Keratinocyte (primary cell): ENCODE measurements at regions not wholly inside any gene's neighbourhood (a gene's known extent, or its start where the extent isn't known, plus 50 kb on each side); places are given as distances from the start of the nearest gene placed in this dataset.

Source experiments
- DNase-seq: peaks from one replicate; pipeline ENCODE4 v3.0.0-alpha.2; 2011; ENCODE audit warnings: low read depth, missing footprints, low spot score
- FAIRE-seq: peaks from 2 replicates; lab custom pipeline; 2011; peaks lifted over from hg19 to GRCh38; lab: Jason Lieb, UNC
- H2AFZ ChIP-seq: 2 replicates; pipeline ENCODE4 v1.6.0; 2012; ENCODE audit warnings: low read length, control low read depth, inconsistent platforms; ENCODE audit not compliant: control insufficient read depth
- H3K27ac ChIP-seq: 2 replicates; pipeline ENCODE4 v1.5.1; 2011; ENCODE audit warnings: low read length; ENCODE audit not compliant: control insufficient read depth, insufficient read depth
- H3K27me3 ChIP-seq: 3 replicates; pipeline ENCODE4 v1.6.0; 2011; ENCODE audit warnings: low read length; ENCODE audit not compliant: control insufficient read depth, insufficient read depth; ENCODE audit errors: extremely low read depth
- H3K36me3 ChIP-seq, 2 experiments: 2 replicates in 1 of 2; 3 replicates in 1 of 2; pipeline ENCODE4 v1.5.1; 2011; ENCODE audit warnings: low read length in 2 of 2, mild to moderate bottlenecking in 1 of 2; ENCODE audit not compliant: control insufficient read depth in 2 of 2, insufficient read depth in 2 of 2; ENCODE audit errors: extremely low read depth in 1 of 2
- H3K4me1 ChIP-seq: 3 replicates; pipeline ENCODE4 v1.5.1; 2011; ENCODE audit warnings: low read length; ENCODE audit not compliant: control insufficient read depth, insufficient read depth; ENCODE audit errors: extremely low read depth
- H3K4me2 ChIP-seq: 3 replicates; pipeline ENCODE4 v1.6.0; 2011; ENCODE audit warnings: low read depth, low read length; ENCODE audit not compliant: control insufficient read depth, insufficient read depth; ENCODE audit errors: extremely low read depth
- H3K4me3 ChIP-seq, 3 experiments: fragments of 200-600 bp in 1 of 3; sonication (generic) in 1 of 3; 2 replicates in 2 of 3; 3 replicates in 1 of 3; pipeline ENCODE4 v1.5.1; 2011 to 2016; ENCODE audit warnings: low read length in 3 of 3, mild to moderate bottlenecking in 3 of 3, control low read depth in 2 of 3, inconsistent platforms in 1 of 3, low read depth in 1 of 3, mixed read lengths in 1 of 3, mixed run types in 1 of 3, moderate library complexity in 1 of 3; ENCODE audit not compliant: control insufficient read depth in 2 of 3, insufficient read depth in 2 of 3; ENCODE audit errors: extremely low read depth in 1 of 3
- H3K79me2 ChIP-seq: 2 replicates; pipeline ENCODE4 v1.6.0; 2012; ENCODE audit warnings: low read length; ENCODE audit not compliant: control insufficient read depth, insufficient read depth
- H3K9ac ChIP-seq: 3 replicates; pipeline ENCODE4 v1.6.0; 2011; ENCODE audit warnings: low read length; ENCODE audit not compliant: control insufficient read depth, insufficient read depth; ENCODE audit errors: extremely low read depth
- H3K9me1 ChIP-seq: 3 replicates; pipeline ENCODE4 v1.6.0; 2011; ENCODE audit warnings: low read length; ENCODE audit not compliant: control insufficient read depth, insufficient read depth; ENCODE audit errors: extremely low read depth
- H3K9me3 ChIP-seq: 2 replicates; pipeline ENCODE4 v1.5.1; 2012; ENCODE audit warnings: low read depth, low read length; ENCODE audit not compliant: control insufficient read depth
- H4K20me1 ChIP-seq: 3 replicates; pipeline ENCODE4 v1.6.0; 2011; ENCODE audit warnings: low read length; ENCODE audit not compliant: control insufficient read depth, insufficient read depth; ENCODE audit errors: extremely low read depth
- EZH2 ChIP-seq: IDR thresholded peaks from one replicate; pipeline ENCODE4 v1.6.1; 2012; ENCODE audit warnings: inconsistent platforms, mild to moderate bottlenecking, low read length, moderate library complexity
- dilution Hi-C: fragments of 300-500 bp; cut with MboI; formaldehyde crosslinking; loops from one replicate; pipeline ENCODE4 v1.7.0; 2020; ENCODE audit warnings: low sequenced_read_pairs; ENCODE audit not compliant: extremely low pct_ligation_motif_present
- TF ChIP-seq, protein P1 (sequence below), 3 experiments: IDR thresholded peaks in 1 of 3; conservative IDR thresholded peaks in 1 of 3; optimal IDR thresholded peaks in 1 of 3; 2 replicates in 2 of 3; 3 replicates in 1 of 3; pipeline versions ENCODE3 to v1.5.1; 2011; ENCODE audit warnings: low read length in 3 of 3, mild to moderate bottlenecking in 3 of 3, moderate library complexity in 2 of 3, control low read depth in 1 of 3, inconsistent platforms in 1 of 3; ENCODE audit not compliant: insufficient read depth in 2 of 3; ENCODE audit errors: extremely low read depth in 1 of 3

- H3K4me3 ChIP-seq: no peak overlapping the region
- no peaks in the 10 kb centered on the region for H3K27me3 ChIP-seq
- dilution Hi-C loops: no loop called here
- H3K9ac ChIP-seq: no peak overlapping the region
- H3K4me2 ChIP-seq: no peak overlapping the region
- H3K4me1 ChIP-seq: no peaks in the 10 kb centered on the region
- no peaks in the 10 kb centered on the region for H3K79me2 ChIP-seq
- no peaks in the 10 kb centered on the region for H3K36me3 ChIP-seq
- no peak overlapping the region for H3K27ac ChIP-seq
- H3K9me3 ChIP-seq: no peaks in the 10 kb centered on the region
- H3K9me1 ChIP-seq: no peaks in the 10 kb centered on the region
- no peak overlapping the region for H2AFZ ChIP-seq
- TF ChIP-seq, protein P1, sequence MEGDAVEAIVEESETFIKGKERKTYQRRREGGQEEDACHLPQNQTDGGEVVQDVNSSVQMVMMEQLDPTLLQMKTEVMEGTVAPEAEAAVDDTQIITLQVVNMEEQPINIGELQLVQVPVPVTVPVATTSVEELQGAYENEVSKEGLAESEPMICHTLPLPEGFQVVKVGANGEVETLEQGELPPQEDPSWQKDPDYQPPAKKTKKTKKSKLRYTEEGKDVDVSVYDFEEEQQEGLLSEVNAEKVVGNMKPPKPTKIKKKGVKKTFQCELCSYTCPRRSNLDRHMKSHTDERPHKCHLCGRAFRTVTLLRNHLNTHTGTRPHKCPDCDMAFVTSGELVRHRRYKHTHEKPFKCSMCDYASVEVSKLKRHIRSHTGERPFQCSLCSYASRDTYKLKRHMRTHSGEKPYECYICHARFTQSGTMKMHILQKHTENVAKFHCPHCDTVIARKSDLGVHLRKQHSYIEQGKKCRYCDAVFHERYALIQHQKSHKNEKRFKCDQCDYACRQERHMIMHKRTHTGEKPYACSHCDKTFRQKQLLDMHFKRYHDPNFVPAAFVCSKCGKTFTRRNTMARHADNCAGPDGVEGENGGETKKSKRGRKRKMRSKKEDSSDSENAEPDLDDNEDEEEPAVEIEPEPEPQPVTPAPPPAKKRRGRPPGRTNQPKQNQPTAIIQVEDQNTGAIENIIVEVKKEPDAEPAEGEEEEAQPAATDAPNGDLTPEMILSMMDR (optimal IDR thresholded peaks at IDR 0.05 in 1 of 3, IDR thresholded peaks at IDR 0.05 in 1 of 3, conservative IDR thresholded peaks at IDR 0.05 in 1 of 3; ENCODE audit: extremely low read depth in 1 of 3, insufficient read depth in 2 of 3, low read length in 3 of 3): no peak
- TF ChIP-seq EZH2: no peak
- H4K20me1 ChIP-seq: no peaks in the 10 kb centered on the region
- no peak for DNase-seq
- no peak for FAIRE-seq
Observed at GRCh38 chr5:24750355-24750754, 105.6 kb upstream of the CDH10 start.

DNA sequence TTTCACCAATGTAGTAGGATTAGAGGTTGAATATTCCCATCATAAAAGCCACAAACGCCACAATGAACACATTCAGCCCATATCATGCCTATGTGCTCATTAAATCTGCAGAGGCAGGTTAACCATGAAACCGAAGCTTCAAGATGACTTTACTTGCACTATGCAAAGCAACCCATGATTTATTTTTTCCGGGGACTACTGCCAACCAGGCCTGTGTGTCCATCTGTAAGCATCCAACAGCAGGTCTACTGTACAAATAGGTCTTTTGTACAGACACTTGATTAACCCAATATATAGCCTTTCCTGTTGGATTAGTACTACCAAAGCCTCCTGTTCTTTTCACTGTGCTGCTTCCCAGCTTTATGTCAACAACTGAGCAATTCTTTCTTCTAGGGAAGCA, 104.9 kb upstream of the CDH10 start:
- Histone ChIP-seq H3K9ac (no peak overlapping the region), H3K27me3 (no peaks in the 10 kb centered on the region), H3K79me2 (no peaks in the 10 kb centered on the region), H3K27ac (no peak overlapping the region), H3K4me3 (no peak overlapping the region), H2AFZ (no peak overlapping the region), H3K9me1 (no peaks in the 10 kb centered on the region), H3K9me3 (no peaks in the 10 kb centered on the region), H3K4me1 (no peaks in the 10 kb centered on the region), H3K4me2 (no peak overlapping the region), H4K20me1 (no peaks in the 10 kb centered on the region), H3K36me3 (no peaks in the 10 kb centered on the region)
- DNase-seq (no peak), FAIRE-seq (no peak)
- dilution Hi-C loops: no loop called here
- TF ChIP-seq EZH2: no peak
- TF ChIP-seq, protein P1 (optimal IDR thresholded peaks at IDR 0.05 in 1 of 3, IDR thresholded peaks at IDR 0.05 in 1 of 3, conservative IDR thresholded peaks at IDR 0.05 in 1 of 3; ENCODE audit: extremely low read depth in 1 of 3, insufficient read depth in 2 of 3, low read length in 3 of 3): no peak
